ENCODE measurements at regions not wholly inside any gene's neighbourhood (a gene's known extent, or its start where the extent isn't known, plus 50 kb on each side); places are given as distances from the start of the nearest gene placed in this dataset.

GRCh38 chr12:126747530-126748149, 1519.3 kb upstream of the TMEM132C start:
- DNase-seq = no peak

- no peak for DNase-seq
Measured at GRCh38 chr12:126752021-126752420, 1514.9 kb upstream of the TMEM132C start.

- no peak for DNase-seq
Measured at GRCh38 chr12:126757326-126757725, 1509.6 kb upstream of the TMEM132C start.

- DNase-seq = no peak
Measured at GRCh38 chr12:126760092-126760491, 1506.9 kb upstream of the TMEM132C start.

GRCh38 chr12:126761420-126761819, 1505.5 kb upstream of the TMEM132C start:
- DNase-seq = no peak

- DNase-seq = no peak
Measured at GRCh38 chr12:126762150-126762549, 1504.8 kb upstream of the TMEM132C start.

- DNase-seq = no peak
Measured at GRCh38 chr12:126763359-126763758, 1503.6 kb upstream of the TMEM132C start.

- no peak for DNase-seq
Measured at GRCh38 chr12:126767334-126767733, 1499.6 kb upstream of the TMEM132C start.

- DNase-seq = no peak
Measured at GRCh38 chr12:126768517-126768916, 1498.5 kb upstream of the TMEM132C start.

GRCh38 chr12:126770188-126770587, 1496.8 kb upstream of the TMEM132C start:
- DNase-seq = no peak

- peak; percentile 20 for DNase-seq
Measured at GRCh38 chr12:126772171-126772864, 1494.7 kb upstream of the TMEM132C start.

- DNase-seq = no peak
Measured at GRCh38 chr12:126773012-126773411, 1494.0 kb upstream of the TMEM132C start.

GRCh38 chr12:126773491-126773890, 1493.5 kb upstream of the TMEM132C start:
- no peak for DNase-seq

- DNase-seq = no peak
Measured at GRCh38 chr12:126776026-126776655, 1490.8 kb upstream of the TMEM132C start.

- no peak for DNase-seq
Measured at GRCh38 chr12:126780343-126780742, 1486.6 kb upstream of the TMEM132C start.

- DNase-seq = no peak
Measured at GRCh38 chr12:126781593-126781992, 1485.4 kb upstream of the TMEM132C start.

GRCh38 chr12:126782083-126782482, 1484.9 kb upstream of the TMEM132C start:
- DNase-seq = no peak

- no peak for DNase-seq
Measured at GRCh38 chr12:126784328-126784921, 1482.5 kb upstream of the TMEM132C start.

- no peak for DNase-seq
Measured at GRCh38 chr12:126789963-126790362, 1477.0 kb upstream of the TMEM132C start.

GRCh38 chr12:126791122-126791521, 1475.8 kb upstream of the TMEM132C start:
- no peak for DNase-seq

GRCh38 chr12:126792411-126792810, 1474.6 kb upstream of the TMEM132C start:
- DNase-seq = no peak

- DNase-seq = no peak
Measured at GRCh38 chr12:126797525-126797924, 1469.4 kb upstream of the TMEM132C start.

GRCh38 chr12:126798449-126798848, 1468.5 kb upstream of the TMEM132C start:
- DNase-seq = no peak

- no peak for DNase-seq
Measured at GRCh38 chr12:126807312-126807865, 1459.6 kb upstream of the TMEM132C start.

All from DMS79 (cell line).